HCT116 (cell line): ENCODE measurements at regions not wholly inside any gene's neighbourhood (a gene's known extent, or its start where the extent isn't known, plus 50 kb on each side); places are given as distances from the start of the nearest gene placed in this dataset.

Experiments used
- CEBPB ChIP-seq: IDR thresholded peaks from 2 replicates; pipeline ENCODE4 v1.6.1; 2012; ENCODE audit warnings: low read depth
- EGR1 ChIP-seq: IDR thresholded peaks from 2 replicates; pipeline ENCODE4 v1.6.1; 2012; ENCODE audit warnings: low read depth
- EZH2 ChIP-seq: fragments of 200-600 bp; sonication (generic); IDR thresholded peaks from 2 replicates; pipeline ENCODE4 v1.6.1; 2017; ENCODE audit warnings: antibody characterized with exemption, mixed run types
- JUND ChIP-seq: IDR thresholded peaks from 2 replicates; pipeline ENCODE4 v1.6.1; 2012
- POLR2A ChIP-seq: IDR thresholded peaks from 2 replicates; pipeline ENCODE4 v1.7.0; 2011; ENCODE audit warnings: borderline replicate concordance; ENCODE audit not compliant: insufficient read depth, insufficient read length; ENCODE audit errors: extremely low read depth
- ZNF274 ChIP-seq: fragments of 200-500 bp; sonication (Bioruptor generic); IDR thresholded peaks from 2 replicates; pipeline ENCODE4 v1.6.1; 2014; ENCODE audit warnings: mild to moderate bottlenecking, low read depth, low read length, inconsistent platforms
- TF ChIP-seq, protein P1 (sequence below), 3 experiments: fragments of 200-600 bp in 1 of 3; sonication (generic) in 1 of 3; IDR thresholded peaks in 2 of 3; conservative IDR thresholded peaks in 1 of 3; 2 replicates each; pipeline ENCODE4 v1.5.1; 2012 to 2017; ENCODE audit warnings: low read depth in 2 of 3, low read length in 2 of 3, antibody characterized with exemption in 1 of 3, borderline replicate concordance in 1 of 3, control low read depth in 1 of 3, mild to moderate bottlenecking in 1 of 3, mixed read lengths in 1 of 3, mixed run types in 1 of 3, moderate library complexity in 1 of 3; ENCODE audit not compliant: insufficient read depth in 1 of 3
- TF ChIP-seq, protein P2 (sequence below): IDR thresholded peaks from 2 replicates; pipeline ENCODE4 v1.6.1; 2012
- TF ChIP-seq, protein P3 (sequence below): IDR thresholded peaks from 2 replicates; pipeline ENCODE4 v1.6.1; 2012
- TF ChIP-seq, protein P4 (sequence below): IDR thresholded peaks from 2 replicates; pipeline ENCODE4 v1.6.1; 2012; ENCODE audit warnings: low read depth

DNA sequence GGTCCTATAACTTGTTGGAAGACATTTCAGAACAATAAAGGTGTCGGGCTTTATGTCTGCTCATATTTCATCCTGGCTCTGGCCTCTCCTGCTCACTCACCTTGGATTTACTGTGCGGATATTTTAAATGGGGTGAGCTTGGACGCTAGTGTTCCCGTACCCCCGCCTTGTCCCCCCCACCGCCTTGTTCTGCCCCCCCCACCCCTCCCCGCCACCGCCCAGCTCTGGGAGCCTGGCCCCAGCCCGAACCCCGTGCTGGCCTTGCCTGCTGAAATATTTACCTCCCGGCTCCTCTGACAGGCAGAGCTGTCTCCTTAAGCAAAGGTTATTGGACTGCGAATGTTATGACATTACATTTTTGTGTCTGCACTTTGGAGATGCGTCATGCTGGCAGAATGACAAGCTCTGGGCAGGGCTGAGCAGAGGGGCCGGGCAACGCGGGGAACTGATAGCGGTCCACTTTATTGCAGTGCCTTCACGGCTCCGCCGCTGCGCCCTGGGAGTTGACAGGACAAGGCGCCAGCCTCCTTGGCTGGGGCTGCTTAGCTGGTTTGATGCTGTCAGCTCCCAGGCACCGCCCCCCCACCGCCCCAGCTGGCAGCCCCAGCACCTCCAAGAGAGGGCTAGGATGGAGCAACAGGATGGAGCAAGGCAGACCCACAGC, 222.5 kb upstream of the GSE1 start:
- no peak for TF ChIP-seq JUND
- TF ChIP-seq EZH2 = no peak
- TF ChIP-seq, protein P1, sequence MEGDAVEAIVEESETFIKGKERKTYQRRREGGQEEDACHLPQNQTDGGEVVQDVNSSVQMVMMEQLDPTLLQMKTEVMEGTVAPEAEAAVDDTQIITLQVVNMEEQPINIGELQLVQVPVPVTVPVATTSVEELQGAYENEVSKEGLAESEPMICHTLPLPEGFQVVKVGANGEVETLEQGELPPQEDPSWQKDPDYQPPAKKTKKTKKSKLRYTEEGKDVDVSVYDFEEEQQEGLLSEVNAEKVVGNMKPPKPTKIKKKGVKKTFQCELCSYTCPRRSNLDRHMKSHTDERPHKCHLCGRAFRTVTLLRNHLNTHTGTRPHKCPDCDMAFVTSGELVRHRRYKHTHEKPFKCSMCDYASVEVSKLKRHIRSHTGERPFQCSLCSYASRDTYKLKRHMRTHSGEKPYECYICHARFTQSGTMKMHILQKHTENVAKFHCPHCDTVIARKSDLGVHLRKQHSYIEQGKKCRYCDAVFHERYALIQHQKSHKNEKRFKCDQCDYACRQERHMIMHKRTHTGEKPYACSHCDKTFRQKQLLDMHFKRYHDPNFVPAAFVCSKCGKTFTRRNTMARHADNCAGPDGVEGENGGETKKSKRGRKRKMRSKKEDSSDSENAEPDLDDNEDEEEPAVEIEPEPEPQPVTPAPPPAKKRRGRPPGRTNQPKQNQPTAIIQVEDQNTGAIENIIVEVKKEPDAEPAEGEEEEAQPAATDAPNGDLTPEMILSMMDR (IDR thresholded peaks at IDR 0.05 in 2 of 3, conservative IDR thresholded peaks at IDR 0.05 in 1 of 3; ENCODE audit: borderline replicate concordance in 1 of 3, insufficient read depth in 1 of 3, low read depth in 2 of 3, low read length in 2 of 3) = no peak
- TF ChIP-seq, protein P2, sequence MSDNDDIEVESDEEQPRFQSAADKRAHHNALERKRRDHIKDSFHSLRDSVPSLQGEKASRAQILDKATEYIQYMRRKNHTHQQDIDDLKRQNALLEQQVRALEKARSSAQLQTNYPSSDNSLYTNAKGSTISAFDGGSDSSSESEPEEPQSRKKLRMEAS = no peak
- no peak for TF ChIP-seq CEBPB
- no peak for TF ChIP-seq POLR2A
- TF ChIP-seq EGR1 = no peak
- no peak for TF ChIP-seq ZNF274
- TF ChIP-seq, protein P3, sequence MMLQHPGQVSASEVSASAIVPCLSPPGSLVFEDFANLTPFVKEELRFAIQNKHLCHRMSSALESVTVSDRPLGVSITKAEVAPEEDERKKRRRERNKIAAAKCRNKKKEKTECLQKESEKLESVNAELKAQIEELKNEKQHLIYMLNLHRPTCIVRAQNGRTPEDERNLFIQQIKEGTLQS = no peak
- TF ChIP-seq, protein P4, sequence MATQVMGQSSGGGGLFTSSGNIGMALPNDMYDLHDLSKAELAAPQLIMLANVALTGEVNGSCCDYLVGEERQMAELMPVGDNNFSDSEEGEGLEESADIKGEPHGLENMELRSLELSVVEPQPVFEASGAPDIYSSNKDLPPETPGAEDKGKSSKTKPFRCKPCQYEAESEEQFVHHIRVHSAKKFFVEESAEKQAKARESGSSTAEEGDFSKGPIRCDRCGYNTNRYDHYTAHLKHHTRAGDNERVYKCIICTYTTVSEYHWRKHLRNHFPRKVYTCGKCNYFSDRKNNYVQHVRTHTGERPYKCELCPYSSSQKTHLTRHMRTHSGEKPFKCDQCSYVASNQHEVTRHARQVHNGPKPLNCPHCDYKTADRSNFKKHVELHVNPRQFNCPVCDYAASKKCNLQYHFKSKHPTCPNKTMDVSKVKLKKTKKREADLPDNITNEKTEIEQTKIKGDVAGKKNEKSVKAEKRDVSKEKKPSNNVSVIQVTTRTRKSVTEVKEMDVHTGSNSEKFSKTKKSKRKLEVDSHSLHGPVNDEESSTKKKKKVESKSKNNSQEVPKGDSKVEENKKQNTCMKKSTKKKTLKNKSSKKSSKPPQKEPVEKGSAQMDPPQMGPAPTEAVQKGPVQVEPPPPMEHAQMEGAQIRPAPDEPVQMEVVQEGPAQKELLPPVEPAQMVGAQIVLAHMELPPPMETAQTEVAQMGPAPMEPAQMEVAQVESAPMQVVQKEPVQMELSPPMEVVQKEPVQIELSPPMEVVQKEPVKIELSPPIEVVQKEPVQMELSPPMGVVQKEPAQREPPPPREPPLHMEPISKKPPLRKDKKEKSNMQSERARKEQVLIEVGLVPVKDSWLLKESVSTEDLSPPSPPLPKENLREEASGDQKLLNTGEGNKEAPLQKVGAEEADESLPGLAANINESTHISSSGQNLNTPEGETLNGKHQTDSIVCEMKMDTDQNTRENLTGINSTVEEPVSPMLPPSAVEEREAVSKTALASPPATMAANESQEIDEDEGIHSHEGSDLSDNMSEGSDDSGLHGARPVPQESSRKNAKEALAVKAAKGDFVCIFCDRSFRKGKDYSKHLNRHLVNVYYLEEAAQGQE = no peak
